ENCODE measurements at regions not wholly inside any gene's neighbourhood (a gene's known extent, or its start where the extent isn't known, plus 50 kb on each side); places are given as distances from the start of the nearest gene placed in this dataset.

DNA sequence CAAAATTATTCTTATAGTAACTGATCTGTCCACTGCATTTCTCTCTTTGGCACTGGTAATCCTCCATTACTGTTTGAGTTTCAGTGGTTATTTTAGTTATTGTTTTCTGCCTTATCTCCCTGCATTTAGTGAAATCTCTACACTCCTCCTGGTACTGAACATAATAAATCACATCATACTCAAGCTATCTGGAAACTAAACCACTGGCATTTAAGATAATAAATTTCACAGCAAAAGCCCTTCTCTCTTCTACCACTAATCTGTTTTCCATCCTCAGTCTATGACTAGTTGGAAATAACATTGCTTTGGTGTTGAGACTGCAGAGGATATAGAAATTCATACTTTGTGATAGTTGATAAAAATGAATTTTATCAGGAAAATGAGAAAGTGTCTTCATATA lies 399.3 kb upstream of the FSHR start:
- TF ChIP-seq REST (IDR thresholded peaks at IDR 0.05; ENCODE audit: low read depth, low read length) (no peak), CTCF (IDR thresholded peaks at IDR 0.05) (no peak), EP300 (IDR thresholded peaks at IDR 0.05; ENCODE audit: borderline replicate concordance in 1 of 2, low read depth in 1 of 2, low read length in 1 of 2) (no peak), FOXM1 (IDR thresholded peaks at IDR 0.05; ENCODE audit: low read depth) (no peak), FOSL2 (IDR thresholded peaks at IDR 0.05; ENCODE audit: borderline replicate concordance, low read depth) (no peak), TAF1 (IDR thresholded peaks at IDR 0.05; ENCODE audit: borderline replicate concordance, low read depth, low read length) (no peak), MXI1 (IDR thresholded peaks at IDR 0.05; ENCODE audit: low read depth, low read length) (no peak), MEF2A (IDR thresholded peaks at IDR 0.05; ENCODE audit: borderline replicate concordance, low read depth) (no peak), RAD21 (IDR thresholded peaks at IDR 0.05; ENCODE audit: low read length) (no peak), GATA2 (CRISPR knock-in tag; IDR thresholded peaks at IDR 0.05) (no peak), GABPA (IDR thresholded peaks at IDR 0.05; ENCODE audit: low read depth) (no peak), SIN3A (IDR thresholded peaks at IDR 0.05; ENCODE audit: borderline replicate concordance, low read depth, low read length) (no peak), RCOR1 (IDR thresholded peaks at IDR 0.05; ENCODE audit: low read length) (no peak), TCF12 (IDR thresholded peaks at IDR 0.05) (no peak), SMC3 (IDR thresholded peaks at IDR 0.05; ENCODE audit: low read depth, low read length) (no peak), FOXJ3 (CRISPR knock-in tag; IDR thresholded peaks at IDR 0.05) (no peak), CHD2 (IDR thresholded peaks at IDR 0.05; ENCODE audit: low read length, partially characterized antibody) (no peak)
- TF ChIP-seq, protein P1, sequence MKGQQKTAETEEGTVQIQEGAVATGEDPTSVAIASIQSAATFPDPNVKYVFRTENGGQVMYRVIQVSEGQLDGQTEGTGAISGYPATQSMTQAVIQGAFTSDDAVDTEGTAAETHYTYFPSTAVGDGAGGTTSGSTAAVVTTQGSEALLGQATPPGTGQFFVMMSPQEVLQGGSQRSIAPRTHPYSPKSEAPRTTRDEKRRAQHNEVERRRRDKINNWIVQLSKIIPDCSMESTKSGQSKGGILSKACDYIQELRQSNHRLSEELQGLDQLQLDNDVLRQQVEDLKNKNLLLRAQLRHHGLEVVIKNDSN (IDR thresholded peaks at IDR 0.05; ENCODE audit: borderline replicate concordance, low read depth): no peak
- TF ChIP-seq, protein P2, sequence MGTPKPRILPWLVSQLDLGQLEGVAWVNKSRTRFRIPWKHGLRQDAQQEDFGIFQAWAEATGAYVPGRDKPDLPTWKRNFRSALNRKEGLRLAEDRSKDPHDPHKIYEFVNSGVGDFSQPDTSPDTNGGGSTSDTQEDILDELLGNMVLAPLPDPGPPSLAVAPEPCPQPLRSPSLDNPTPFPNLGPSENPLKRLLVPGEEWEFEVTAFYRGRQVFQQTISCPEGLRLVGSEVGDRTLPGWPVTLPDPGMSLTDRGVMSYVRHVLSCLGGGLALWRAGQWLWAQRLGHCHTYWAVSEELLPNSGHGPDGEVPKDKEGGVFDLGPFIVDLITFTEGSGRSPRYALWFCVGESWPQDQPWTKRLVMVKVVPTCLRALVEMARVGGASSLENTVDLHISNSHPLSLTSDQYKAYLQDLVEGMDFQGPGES (IDR thresholded peaks at IDR 0.05; ENCODE audit: low read depth, low read length): no peak
- TF ChIP-seq, protein P3, sequence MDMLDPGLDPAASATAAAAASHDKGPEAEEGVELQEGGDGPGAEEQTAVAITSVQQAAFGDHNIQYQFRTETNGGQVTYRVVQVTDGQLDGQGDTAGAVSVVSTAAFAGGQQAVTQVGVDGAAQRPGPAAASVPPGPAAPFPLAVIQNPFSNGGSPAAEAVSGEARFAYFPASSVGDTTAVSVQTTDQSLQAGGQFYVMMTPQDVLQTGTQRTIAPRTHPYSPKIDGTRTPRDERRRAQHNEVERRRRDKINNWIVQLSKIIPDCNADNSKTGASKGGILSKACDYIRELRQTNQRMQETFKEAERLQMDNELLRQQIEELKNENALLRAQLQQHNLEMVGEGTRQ (IDR thresholded peaks at IDR 0.05; ENCODE audit: borderline replicate concordance, low read depth, low read length): no peak
- POLR2A ChIA-PET: no interaction called here

More for the DNA sequence above, 399.3 kb upstream of the FSHR start:
- no peaks in the 10 kb centered on the region for H3K9me2 ChIP-seq
- H2AFZ ChIP-seq (ENCODE audit: low read depth): no peak overlapping the region
- H3K9me3 ChIP-seq: no peaks in the 10 kb centered on the region
- no peak overlapping the region for H3K9ac ChIP-seq
- no peak overlapping the region for H3K4me2 ChIP-seq
- H3K4me1 ChIP-seq (ENCODE audit: control insufficient read depth in 1 of 2, insufficient read depth in 2 of 2, low read depth in 1 of 2, low read length in 1 of 2): no peaks in the 10 kb centered on the region; a peak in 1 of 4 replicates
- H3K36me3 ChIP-seq (replicated peaks in 1 of 2; ENCODE audit: control insufficient read depth in 1 of 2, insufficient read depth in 2 of 2, low read length in 1 of 2): no peaks in the 10 kb centered on the region
- H3K27ac ChIP-seq (ENCODE audit: low read depth in 2 of 2, low read length in 1 of 2): no peak overlapping the region
- no peaks in the 10 kb centered on the region for H3F3A ChIP-seq (replicated peaks; ENCODE audit: insufficient read depth)
- no peak overlapping the region for H3K4me3 ChIP-seq (ENCODE audit: low read depth in 2 of 2, low read length in 1 of 2)
- CTCF ChIA-PET: no interaction called here
- H3K79me2 ChIP-seq (ENCODE audit: insufficient read depth): no peaks in the 10 kb centered on the region
- no peaks in the 10 kb centered on the region for H3K27me3 ChIP-seq (ENCODE audit: insufficient read depth)
- no peaks in the 10 kb centered on the region for H4K20me1 ChIP-seq (ENCODE audit: insufficient read depth)
- DNase-seq: no peak

Data from SK-N-SH (cell line).